ENCODE measurements at regions not wholly inside any gene's neighbourhood (a gene's known extent, or its start where the extent isn't known, plus 50 kb on each side); places are given as distances from the start of the nearest gene placed in this dataset.

DNA sequence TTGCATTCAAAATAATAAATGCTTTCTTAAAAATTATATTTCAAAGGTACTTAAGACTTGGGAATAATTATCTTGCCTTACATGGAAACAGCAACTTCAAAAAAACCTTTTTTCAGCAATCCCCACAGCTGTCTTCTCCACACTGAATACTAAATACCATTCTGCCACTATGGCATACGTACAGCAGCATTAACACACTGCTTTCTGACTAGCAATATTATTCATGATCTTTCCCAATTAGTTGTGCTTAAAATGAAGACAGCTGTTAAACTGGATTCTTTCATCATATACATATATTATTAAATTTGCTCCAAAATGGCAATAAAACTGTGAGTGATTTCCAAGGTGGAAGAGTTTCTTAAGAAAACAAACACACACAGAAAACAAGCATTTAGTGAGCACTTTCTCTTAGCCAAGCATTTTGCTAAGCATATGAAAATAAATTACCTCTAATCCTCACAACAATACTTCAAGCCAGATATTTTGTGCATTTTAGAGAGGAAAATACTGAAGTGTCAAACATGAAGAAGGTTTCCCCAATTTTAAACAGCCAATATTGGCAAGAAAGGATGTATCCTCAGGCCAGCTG, 609.5 kb downstream of the SLITRK1 start:
- ATAC-seq: no peak
- Histone ChIP-seq H3K36me3 (no peaks in the 10 kb centered on the region), H3K9me3 (no peaks in the 10 kb centered on the region), H3K4me1 (no peaks in the 10 kb centered on the region), H3K27ac (no peak overlapping the region), H3K27me3 (no peaks in the 10 kb centered on the region), H3K4me3 (no peak overlapping the region)
- TF ChIP-seq CTCF (IDR thresholded peaks at IDR 0.05): no peak
- TF ChIP-seq EP300 (IDR thresholded peaks at IDR 0.05): no peak
- TF ChIP-seq POLR2AphosphoS5 (IDR thresholded peaks at IDR 0.05): no peak
- TF ChIP-seq POLR2A (IDR thresholded peaks at IDR 0.05): no peak
- 36 to 77% methylated on average over 1 of the region's 1 CpG for WGBS, 2 donors (ENCODE audit: low coverage in 1 of 2)

DNA sequence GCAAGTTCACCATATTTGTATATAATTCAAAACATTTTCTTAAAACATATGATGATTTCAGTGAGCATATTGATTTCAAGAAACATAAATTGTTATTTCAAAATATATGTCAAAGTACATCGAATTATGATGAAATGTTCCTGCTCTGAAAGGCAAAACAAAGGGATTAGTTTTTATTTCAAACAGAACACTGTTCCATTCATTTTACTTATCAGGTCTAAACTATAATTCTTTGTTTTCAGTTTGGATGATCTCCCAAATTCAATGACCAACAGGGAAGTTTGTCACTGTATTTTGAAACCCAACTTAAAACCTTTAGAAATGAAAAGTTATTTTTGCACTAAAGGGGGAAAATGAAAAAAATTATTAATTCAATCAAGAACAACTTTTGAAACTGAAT, 610.2 kb downstream of the SLITRK1 start:
- Histone ChIP-seq H3K4me3 (no peak overlapping the region), H3K27me3 (no peaks in the 10 kb centered on the region)
- no peak for TF ChIP-seq POLR2A (IDR thresholded peaks at IDR 0.05)
- TF ChIP-seq POLR2AphosphoS5 (IDR thresholded peaks at IDR 0.05): no peak
- no peak for TF ChIP-seq CTCF (IDR thresholded peaks at IDR 0.05)
- no peak for TF ChIP-seq EP300 (IDR thresholded peaks at IDR 0.05)

DNA sequence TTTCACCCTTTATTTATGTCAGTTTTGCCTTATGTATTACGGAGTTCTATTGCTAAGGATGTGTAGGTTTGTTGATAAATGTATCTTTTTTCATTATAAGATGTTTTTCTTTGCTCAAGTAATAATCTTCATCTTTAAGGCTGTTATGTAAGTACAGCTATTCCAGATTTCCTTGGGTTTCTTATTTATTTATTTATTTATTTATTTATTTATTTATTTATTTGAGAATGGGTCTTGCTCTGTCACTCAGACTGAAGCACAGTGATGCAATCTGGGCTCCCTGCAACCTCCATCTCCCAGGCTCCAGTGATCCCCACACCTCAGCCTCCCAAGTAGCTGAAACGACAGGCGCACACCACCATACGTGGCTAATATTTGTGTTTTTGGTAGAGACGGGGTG, 617.0 kb downstream of the SLITRK1 start:
- no peaks in the 10 kb centered on the region for H3K4me1 ChIP-seq
- no peak overlapping the region for H3K27ac ChIP-seq
- ATAC-seq: no peak
- no peak for TF ChIP-seq EP300 (IDR thresholded peaks at IDR 0.05)
- no peak for TF ChIP-seq CTCF (IDR thresholded peaks at IDR 0.05)
- TF ChIP-seq POLR2AphosphoS5 (IDR thresholded peaks at IDR 0.05): no peak
- TF ChIP-seq POLR2A (IDR thresholded peaks at IDR 0.05): no peak
- H3K36me3 ChIP-seq: no peaks in the 10 kb centered on the region
- 88 to 94% methylated on average over 1 to 2 of the region's 5 CpGs for WGBS, 2 donors (ENCODE audit: low coverage in 1 of 2)
- no peaks in the 10 kb centered on the region for H3K27me3 ChIP-seq
- no peaks in the 10 kb centered on the region for H3K9me3 ChIP-seq
- no peak overlapping the region for H3K4me3 ChIP-seq

More for the DNA sequence above, 610.2 kb downstream of the SLITRK1 start:
- 39 to 56% methylated on average over 1 of the region's 1 CpG for WGBS, 2 donors (ENCODE audit: low coverage in 1 of 2)
- Histone ChIP-seq H3K27ac (no peak overlapping the region), H3K9me3 (no peaks in the 10 kb centered on the region), H3K36me3 (no peaks in the 10 kb centered on the region), H3K4me1 (no peaks in the 10 kb centered on the region)
- no peak for ATAC-seq

GRCh38 chr13:83248751-83249150, 633.5 kb downstream of the SLITRK1 start:
- no peak for TF ChIP-seq CTCF (IDR thresholded peaks at IDR 0.05)
- no peak for TF ChIP-seq POLR2A (IDR thresholded peaks at IDR 0.05)
- TF ChIP-seq POLR2AphosphoS5 (IDR thresholded peaks at IDR 0.05): no peak
- no peak for TF ChIP-seq EP300 (IDR thresholded peaks at IDR 0.05)
- no peak overlapping the region for H3K4me3 ChIP-seq
- ATAC-seq: no peak
- H3K4me1 ChIP-seq: no peaks in the 10 kb centered on the region
- no peaks in the 10 kb centered on the region for H3K27me3 ChIP-seq
- peaks cover 0 to 14% (median 0%) of the 10 kb centered on the region in 3 donors for H3K9me3 ChIP-seq
- WGBS, 2 donors (ENCODE audit: low coverage in 1 of 2): 90 to 100% methylated on average over 1 to 3 of the region's 6 CpGs
- no peaks in the 10 kb centered on the region for H3K36me3 ChIP-seq
- no peak overlapping the region for H3K27ac ChIP-seq

- TF ChIP-seq POLR2AphosphoS5 (IDR thresholded peaks at IDR 0.05) (no peak), POLR2A (IDR thresholded peaks at IDR 0.05) (no peak), EP300 (IDR thresholded peaks at IDR 0.05) (no peak), CTCF (IDR thresholded peaks at IDR 0.05) (no peak)
- H3K9me3 ChIP-seq: no peaks in the 10 kb centered on the region
- H3K4me1 ChIP-seq: no peaks in the 10 kb centered on the region
- H3K27me3 ChIP-seq: no peaks in the 10 kb centered on the region
- 50 to 67% methylated on average over 1 of the region's 1 CpG for WGBS, 2 donors (ENCODE audit: low coverage in 1 of 2)
- no peak overlapping the region for H3K27ac ChIP-seq
- no peaks in the 10 kb centered on the region for H3K36me3 ChIP-seq
- no peak overlapping the region for H3K4me3 ChIP-seq
- no peak for ATAC-seq
Measured at GRCh38 chr13:83232626-83233025, 649.6 kb downstream of the SLITRK1 start.

Data from gastroesophageal sphincter (tissue), 4 donors.